CD14-positive monocyte (primary cell): ENCODE measurements at regions not wholly inside any gene's neighbourhood (a gene's known extent, or its start where the extent isn't known, plus 50 kb on each side); places are given as distances from the start of the nearest gene placed in this dataset.

Experiments used
- DNase-seq, 3 donors: peaks; one replicate each; pipeline ENCODE4 v3.0.0-alpha.2; 2011 to 2022
- H2AFZ ChIP-seq: 2 replicates; pipeline ENCODE4 v1.6.0; 2012; ENCODE audit warnings: mild to moderate bottlenecking, low read depth, low read length, inconsistent platforms; ENCODE audit not compliant: insufficient read depth, poor library complexity, severe bottlenecking
- H3K27ac ChIP-seq, 2 donors: 1 replicate in 1 of 2; 2 replicates in 1 of 2; pipeline ENCODE4 v1.5.1; 2012 to 2013; ENCODE audit warnings: low read length in 2 of 2, control low read depth in 1 of 2, inconsistent platforms in 1 of 2, low read depth in 1 of 2, mild to moderate bottlenecking in 1 of 2
- H3K27me3 ChIP-seq, 2 donors: one replicate each; pipeline versions ENCODE4 v1.6.0 to v1.6.1; 2011 to 2013; ENCODE audit warnings: low read length in 2 of 2; ENCODE audit not compliant: control insufficient read depth in 2 of 2, insufficient read depth in 2 of 2
- H3K36me3 ChIP-seq, 2 donors: replicated peaks in 1 of 2; 1 replicate in 1 of 2; 2 replicates in 1 of 2; pipeline versions ENCODE4 v1.5.1 to v1.6.1; 2012 to 2013; ENCODE audit warnings: low read length in 2 of 2, control low read depth in 1 of 2, inconsistent platforms in 1 of 2, mild to moderate bottlenecking in 1 of 2; ENCODE audit not compliant: insufficient read depth in 2 of 2, control insufficient read depth in 1 of 2
- H3K4me1 ChIP-seq, 2 donors: 1 replicate in 1 of 2; 2 replicates in 1 of 2; pipeline versions ENCODE4 v1.5.1 to v1.6.1; 2012 to 2013; ENCODE audit warnings: low read length in 2 of 2, control low read depth in 1 of 2, inconsistent platforms in 1 of 2, mild to moderate bottlenecking in 1 of 2, moderate library complexity in 1 of 2; ENCODE audit not compliant: insufficient read depth in 2 of 2, control insufficient read depth in 1 of 2
- H3K4me2 ChIP-seq: replicated peaks from 2 replicates; pipeline ENCODE3; 2012; ENCODE audit warnings: low read length, moderate library complexity, mild to moderate bottlenecking; ENCODE audit not compliant: poor library complexity, severe bottlenecking; ENCODE audit errors: extremely low read depth
- H3K4me3 ChIP-seq, 3 experiments: fragments of 200-600 bp in 1 of 3; sonication (generic) in 1 of 3; replicated peaks in 1 of 3; 1 replicate in 2 of 3; 2 replicates in 1 of 3; pipeline ENCODE4 v1.5.1; 2011 to 2013; ENCODE audit warnings: low read length in 3 of 3, mild to moderate bottlenecking in 3 of 3, control low read depth in 2 of 3, low read depth in 2 of 3, inconsistent platforms in 1 of 3, moderate library complexity in 1 of 3
- H3K79me2 ChIP-seq: 2 replicates; pipeline ENCODE4 v1.6.0; 2012; ENCODE audit warnings: mild to moderate bottlenecking, control low read depth, inconsistent platforms, low read length, moderate library complexity; ENCODE audit not compliant: insufficient read depth
- H3K9ac ChIP-seq: 2 replicates; pipeline ENCODE4 v1.6.0; 2017; ENCODE audit warnings: low read length, mild to moderate bottlenecking; ENCODE audit not compliant: insufficient read depth, poor library complexity, severe bottlenecking
- H3K9me3 ChIP-seq, 2 donors: replicated peaks in 1 of 2; 1 replicate in 1 of 2; 2 replicates in 1 of 2; pipeline versions ENCODE4 v1.5.1 to v1.6.1; 2012 to 2013; ENCODE audit warnings: low read length in 2 of 2, control low read depth in 1 of 2; ENCODE audit not compliant: control insufficient read depth in 1 of 2, insufficient read depth in 1 of 2
- H4K20me1 ChIP-seq: 2 replicates; pipeline ENCODE4 v1.6.0; 2012; ENCODE audit warnings: mild to moderate bottlenecking, low read length, control low read depth, moderate library complexity; ENCODE audit not compliant: insufficient read depth
- H3K27ac Mint-ChIP-seq, 7 donors: one replicate each; pipeline ENCODE4 v1.8.0; 2020; ENCODE audit warnings: mild to moderate bottlenecking in 7 of 7, mixed read lengths in 7 of 7, moderate library complexity in 6 of 7, inconsistent platforms in 2 of 7
- H3K27me3 Mint-ChIP-seq, 3 donors: one replicate each; pipeline ENCODE4 v1.8.0; 2021 to 2022; ENCODE audit warnings: low read depth in 3 of 3, mild to moderate bottlenecking in 3 of 3, mixed read lengths in 3 of 3, moderate library complexity in 3 of 3, inconsistent platforms in 1 of 3
- H3K36me3 Mint-ChIP-seq, 2 donors: one replicate each; pipeline ENCODE4 v1.8.0; 2020; ENCODE audit warnings: mixed read lengths in 2 of 2, inconsistent platforms in 1 of 2, mild to moderate bottlenecking in 1 of 2
- H3K4me1 Mint-ChIP-seq: one replicate; pipeline ENCODE4 v1.8.0; 2020; ENCODE audit warnings: mild to moderate bottlenecking, mixed read lengths
- H3K4me3 Mint-ChIP-seq, 2 donors: one replicate each; pipeline ENCODE4 v1.8.0; 2020; ENCODE audit warnings: mild to moderate bottlenecking in 2 of 2, mixed read lengths in 2 of 2, moderate library complexity in 1 of 2
- H3K9me3 Mint-ChIP-seq, 7 donors: one replicate each; pipeline ENCODE4 v1.8.0; 2020 to 2022; ENCODE audit warnings: mixed read lengths in 7 of 7, mild to moderate bottlenecking in 6 of 7, moderate library complexity in 6 of 7, inconsistent platforms in 2 of 7
- WGBS: methylation state at CpG from one replicate; pipeline ENCODE4 v1.1.5; 2013; ENCODE audit warnings: missing lambda C conversion rate; ENCODE audit not compliant: insufficient coverage; 5-methylcytosine and 5-hydroxymethylcytosine counted together
- intact Hi-C, 2 donors: fragments of 100-400 bp; cut with micrococcal nuclease; formaldehyde crosslinking; loops; one replicate each; pipeline versions ENCODE4 v1.15.0 to v1.15.1; 2023
- TF ChIP-seq, protein P1 (sequence below): fragments of 200-600 bp; IDR thresholded peaks from one replicate; pipeline ENCODE4 v1.8.0; 2022; ENCODE audit warnings: antibody characterized with exemption, mild to moderate bottlenecking

DNA sequence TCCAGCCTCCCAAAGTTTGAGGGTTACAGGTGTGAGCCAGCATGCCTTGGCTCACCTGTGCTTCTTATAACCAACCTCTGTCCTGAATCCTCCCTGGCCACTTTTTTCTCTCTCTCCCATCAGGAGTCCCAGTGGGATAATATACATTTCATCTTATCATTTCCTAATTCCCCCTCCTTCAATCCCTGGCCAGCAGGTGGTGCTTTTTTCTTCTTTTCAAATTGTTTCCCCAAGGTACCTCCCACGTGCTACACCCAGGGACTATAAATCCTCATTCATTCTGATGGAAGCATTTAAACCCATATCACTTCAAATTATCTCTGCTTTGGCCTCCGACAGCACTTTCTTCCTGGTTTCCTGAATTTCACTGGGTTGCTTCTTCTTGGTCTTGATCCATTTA is 704.7 kb downstream of the NLGN4Y start:
- Mint-ChIP-seq H3K27me3 (no peaks in the 10 kb centered on the region), H3K4me1 (no peaks in the 10 kb centered on the region), H3K36me3 (no peaks in the 10 kb centered on the region), H3K9me3 (no peaks in the 10 kb centered on the region), H3K27ac (no peak overlapping the region), H3K4me3 (no peak overlapping the region)
- Histone ChIP-seq H3K79me2 (no peaks in the 10 kb centered on the region), H3K9ac (no peak overlapping the region), H3K27me3 (no peaks in the 10 kb centered on the region), H3K9me3 (no peaks in the 10 kb centered on the region), H3K27ac (no peak overlapping the region), H3K4me1 (no peaks in the 10 kb centered on the region), H4K20me1 (no peaks in the 10 kb centered on the region), H3K4me2 (no peak overlapping the region), H3K36me3 (no peaks in the 10 kb centered on the region), H3K4me3 (no peak overlapping the region), H2AFZ (no peak overlapping the region)
- TF ChIP-seq, protein P1, sequence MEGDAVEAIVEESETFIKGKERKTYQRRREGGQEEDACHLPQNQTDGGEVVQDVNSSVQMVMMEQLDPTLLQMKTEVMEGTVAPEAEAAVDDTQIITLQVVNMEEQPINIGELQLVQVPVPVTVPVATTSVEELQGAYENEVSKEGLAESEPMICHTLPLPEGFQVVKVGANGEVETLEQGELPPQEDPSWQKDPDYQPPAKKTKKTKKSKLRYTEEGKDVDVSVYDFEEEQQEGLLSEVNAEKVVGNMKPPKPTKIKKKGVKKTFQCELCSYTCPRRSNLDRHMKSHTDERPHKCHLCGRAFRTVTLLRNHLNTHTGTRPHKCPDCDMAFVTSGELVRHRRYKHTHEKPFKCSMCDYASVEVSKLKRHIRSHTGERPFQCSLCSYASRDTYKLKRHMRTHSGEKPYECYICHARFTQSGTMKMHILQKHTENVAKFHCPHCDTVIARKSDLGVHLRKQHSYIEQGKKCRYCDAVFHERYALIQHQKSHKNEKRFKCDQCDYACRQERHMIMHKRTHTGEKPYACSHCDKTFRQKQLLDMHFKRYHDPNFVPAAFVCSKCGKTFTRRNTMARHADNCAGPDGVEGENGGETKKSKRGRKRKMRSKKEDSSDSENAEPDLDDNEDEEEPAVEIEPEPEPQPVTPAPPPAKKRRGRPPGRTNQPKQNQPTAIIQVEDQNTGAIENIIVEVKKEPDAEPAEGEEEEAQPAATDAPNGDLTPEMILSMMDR = no peak
- intact Hi-C loops = no loop called here
- WGBS = 40% methylated on average over 1 of the region's 2 CpGs
- no peak for DNase-seq

DNA sequence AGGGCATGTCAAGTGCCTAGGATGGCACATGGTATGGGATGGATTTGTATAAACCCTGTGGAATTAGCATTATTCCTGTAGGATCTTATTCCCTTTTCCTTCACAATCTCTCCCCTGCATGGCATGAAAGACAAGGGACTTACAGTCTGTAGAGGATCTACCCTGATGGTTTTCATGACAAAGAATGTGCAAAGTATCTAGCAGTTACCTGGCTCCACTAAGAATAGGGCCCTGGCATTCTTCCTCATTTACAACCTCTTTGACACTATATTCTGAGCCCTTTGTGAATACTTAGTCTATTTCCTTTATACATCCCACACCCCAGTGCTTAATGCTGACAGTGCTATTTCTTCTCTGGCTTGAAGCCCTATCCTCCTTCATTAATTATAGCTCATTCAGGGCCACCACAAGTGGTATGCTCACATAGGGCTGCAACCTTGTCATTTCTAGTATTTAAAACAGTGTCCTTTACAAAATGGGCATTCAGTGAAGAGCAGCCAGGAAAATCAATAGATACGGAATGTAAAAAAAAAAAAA is 715.3 kb downstream of the NLGN4Y start:
- TF ChIP-seq, protein P1 = no peak
- WGBS = no CpG with 5 or more reads among the region's 1 CpG

More for the DNA sequence above, 715.3 kb downstream of the NLGN4Y start:
- H3K4me2 ChIP-seq = no peak overlapping the region
- no peaks in the 10 kb centered on the region for H3K4me1 ChIP-seq
- H3K9me3 ChIP-seq = no peaks in the 10 kb centered on the region
- no peak overlapping the region for H3K27ac Mint-ChIP-seq
- H3K27me3 Mint-ChIP-seq = no peaks in the 10 kb centered on the region
- no peaks in the 10 kb centered on the region for H3K36me3 Mint-ChIP-seq
- H3K9ac ChIP-seq = no peak overlapping the region
- H3K27me3 ChIP-seq = no peaks in the 10 kb centered on the region
- no peak overlapping the region for H2AFZ ChIP-seq
- H3K4me3 ChIP-seq = no peak overlapping the region
- H3K4me1 Mint-ChIP-seq = no peaks in the 10 kb centered on the region
- no peak overlapping the region for H3K27ac ChIP-seq
- no peak for DNase-seq
- H3K36me3 ChIP-seq = no peaks in the 10 kb centered on the region
- intact Hi-C loops = no loop called here
- no peaks in the 10 kb centered on the region for H4K20me1 ChIP-seq
- H3K4me3 Mint-ChIP-seq = no peak overlapping the region
- H3K9me3 Mint-ChIP-seq = peaks cover 0 to 5% (median 0%) of the 10 kb centered on the region in 7 donors
- H3K79me2 ChIP-seq = no peaks in the 10 kb centered on the region
